SW 1271 (cell line): ENCODE measurements at regions not wholly inside any gene's neighbourhood (a gene's known extent, or its start where the extent isn't known, plus 50 kb on each side); places are given as distances from the start of the nearest gene placed in this dataset.
"Not testable (repeated sequence)": the region's sequence is repeated elsewhere in the genome, so short reads cannot be mapped to it uniquely, and the experiment has no call there.

Experiments
- DNase-seq, 2 experiments: peaks; one replicate each; lab custom pipeline; 2025; lab: John Stamatoyannopoulos, UW

- not testable (repeated sequence) for DNase-seq
These were observed 605.9 kb downstream of the KCNT2 start for GRCh38 chr1:196002296-196002695.

GRCh38 chr1:196001188-196001587 lies 607.1 kb downstream of the KCNT2 start:
- no peak for DNase-seq

GRCh38 chr1:195999022-195999421 lies 609.2 kb downstream of the KCNT2 start:
- no peak for DNase-seq

- DNase-seq: no peak
These were observed 626.6 kb downstream of the KCNT2 start for GRCh38 chr1:195981448-195982139.

GRCh38 chr1:195979646-195980045 lies 628.6 kb downstream of the KCNT2 start:
- DNase-seq: no peak

- no peak for DNase-seq
These were observed 634.8 kb downstream of the KCNT2 start for GRCh38 chr1:195973311-195973904.

GRCh38 chr1:195971589-195971988 lies 636.7 kb downstream of the KCNT2 start:
- no peak for DNase-seq

GRCh38 chr1:195970209-195970608 lies 638.0 kb downstream of the KCNT2 start:
- no peak for DNase-seq

GRCh38 chr1:195965475-195965874 lies 642.8 kb downstream of the KCNT2 start:
- DNase-seq: no peak

- DNase-seq: no peak
These were observed 643.2 kb downstream of the KCNT2 start for GRCh38 chr1:195965036-195965435.

- no peak for DNase-seq
These were observed 643.7 kb downstream of the KCNT2 start for GRCh38 chr1:195964516-195964915.

GRCh38 chr1:195962051-195962450 lies 646.2 kb downstream of the KCNT2 start:
- DNase-seq: no peak

- no peak for DNase-seq
These were observed 647.7 kb downstream of the KCNT2 start for GRCh38 chr1:195960580-195960979.

- DNase-seq: no peak
These were observed 650.1 kb downstream of the KCNT2 start for GRCh38 chr1:195958131-195958530.

GRCh38 chr1:195956845-195957244 lies 651.4 kb downstream of the KCNT2 start:
- DNase-seq: no peak

- no peak for DNase-seq
These were observed 653.4 kb downstream of the KCNT2 start for GRCh38 chr1:195954848-195955247.

- no peak for DNase-seq
These were observed 656.9 kb downstream of the KCNT2 start for GRCh38 chr1:195951313-195951712.

- DNase-seq: no peak
These were observed 659.9 kb downstream of the KCNT2 start for GRCh38 chr1:195948123-195948895.

- no peak for DNase-seq
These were observed 661.7 kb downstream of the KCNT2 start for GRCh38 chr1:195946500-195946899.

- DNase-seq: no peak
These were observed 666.4 kb downstream of the KCNT2 start for GRCh38 chr1:195941795-195942194.

GRCh38 chr1:195941314-195941713 lies 666.9 kb downstream of the KCNT2 start:
- no peak for DNase-seq

GRCh38 chr1:195939844-195940243 lies 668.4 kb downstream of the KCNT2 start:
- DNase-seq: no peak
